Keratinocyte (primary cell): ENCODE measurements at regions not wholly inside any gene's neighbourhood (a gene's known extent, or its start where the extent isn't known, plus 50 kb on each side); places are given as distances from the start of the nearest gene placed in this dataset.

ENCODE experiments used
- EZH2 ChIP-seq: IDR thresholded peaks from one replicate; pipeline ENCODE4 v1.6.1; 2012; ENCODE audit warnings: inconsistent platforms, mild to moderate bottlenecking, low read length, moderate library complexity
- TF ChIP-seq, protein P1 (sequence below), 3 experiments: IDR thresholded peaks in 1 of 3; conservative IDR thresholded peaks in 1 of 3; optimal IDR thresholded peaks in 1 of 3; 2 replicates in 2 of 3; 3 replicates in 1 of 3; pipeline versions ENCODE3 to v1.5.1; 2011; ENCODE audit warnings: low read length in 3 of 3, mild to moderate bottlenecking in 3 of 3, moderate library complexity in 2 of 3, control low read depth in 1 of 3, inconsistent platforms in 1 of 3; ENCODE audit not compliant: insufficient read depth in 2 of 3; ENCODE audit errors: extremely low read depth in 1 of 3

DNA sequence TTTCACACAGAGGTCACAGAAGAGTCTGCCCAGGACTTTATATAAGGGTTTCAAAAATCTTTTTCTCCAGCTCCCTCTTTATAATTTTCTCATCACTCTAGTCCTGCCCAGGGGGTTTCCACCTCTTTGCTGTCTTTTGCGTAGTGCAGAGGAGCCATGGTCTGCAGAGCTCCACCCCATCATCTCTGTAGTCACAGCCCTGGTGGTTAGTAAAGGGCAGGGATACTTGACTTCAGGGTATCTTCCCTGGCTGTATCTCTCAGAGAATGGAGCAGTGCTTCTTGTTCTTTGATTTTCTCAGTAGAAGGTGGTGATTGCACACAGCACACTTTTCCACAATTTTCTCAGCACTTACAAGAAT, 900.6 kb upstream of the COX7C start:
- TF ChIP-seq, protein P1, sequence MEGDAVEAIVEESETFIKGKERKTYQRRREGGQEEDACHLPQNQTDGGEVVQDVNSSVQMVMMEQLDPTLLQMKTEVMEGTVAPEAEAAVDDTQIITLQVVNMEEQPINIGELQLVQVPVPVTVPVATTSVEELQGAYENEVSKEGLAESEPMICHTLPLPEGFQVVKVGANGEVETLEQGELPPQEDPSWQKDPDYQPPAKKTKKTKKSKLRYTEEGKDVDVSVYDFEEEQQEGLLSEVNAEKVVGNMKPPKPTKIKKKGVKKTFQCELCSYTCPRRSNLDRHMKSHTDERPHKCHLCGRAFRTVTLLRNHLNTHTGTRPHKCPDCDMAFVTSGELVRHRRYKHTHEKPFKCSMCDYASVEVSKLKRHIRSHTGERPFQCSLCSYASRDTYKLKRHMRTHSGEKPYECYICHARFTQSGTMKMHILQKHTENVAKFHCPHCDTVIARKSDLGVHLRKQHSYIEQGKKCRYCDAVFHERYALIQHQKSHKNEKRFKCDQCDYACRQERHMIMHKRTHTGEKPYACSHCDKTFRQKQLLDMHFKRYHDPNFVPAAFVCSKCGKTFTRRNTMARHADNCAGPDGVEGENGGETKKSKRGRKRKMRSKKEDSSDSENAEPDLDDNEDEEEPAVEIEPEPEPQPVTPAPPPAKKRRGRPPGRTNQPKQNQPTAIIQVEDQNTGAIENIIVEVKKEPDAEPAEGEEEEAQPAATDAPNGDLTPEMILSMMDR (optimal IDR thresholded peaks at IDR 0.05 in 1 of 3, IDR thresholded peaks at IDR 0.05 in 1 of 3, conservative IDR thresholded peaks at IDR 0.05 in 1 of 3; ENCODE audit: extremely low read depth in 1 of 3, insufficient read depth in 2 of 3, low read length in 3 of 3): no peak
- TF ChIP-seq EZH2: no peak
